Endothelial cell of umbilical vein (primary cell): ENCODE measurements at regions not wholly inside any gene's neighbourhood (a gene's known extent, or its start where the extent isn't known, plus 50 kb on each side); places are given as distances from the start of the nearest gene placed in this dataset.

ENCODE experiments used
- BruUV-seq: library from RNA; stranded (reverse); fragments of 400-500 nt; replicated peaks from 2 replicates; lab custom pipeline; 2021; lab: Mats Ljungman, UMichigan
- CTCF ChIA-PET: fragments of 300-600, 350-600 bp; sonication (Branson Sonifier 250); formaldehyde crosslinking; loops from one replicate; lab custom pipeline; 2021; ENCODE audit warnings: antibody characterized with exemption, inconsistent platforms; lab: Charles Lee
- POLR2A ChIA-PET: fragments of 300-600, 350-600 bp; sonication (Branson Sonifier 250); formaldehyde crosslinking; loops from one replicate; lab custom pipeline; 2021; ENCODE audit warnings: antibody characterized with exemption, inconsistent platforms; lab: Charles Lee
- DNase-seq: peaks from one replicate; pipeline ENCODE4 v3.0.0-alpha.2; 2011; ENCODE audit warnings: low read depth, low spot score
- FAIRE-seq: peaks from 2 replicates; lab custom pipeline; 2011; peaks lifted over from hg19 to GRCh38; lab: Jason Lieb, UNC
- H2AFZ ChIP-seq: 2 replicates; pipeline ENCODE4 v1.6.0; 2012; ENCODE audit warnings: low read depth, low read length, control low read depth, inconsistent platforms
- H3K27ac ChIP-seq: 2 replicates; pipeline ENCODE4 v1.5.1; 2011; ENCODE audit warnings: low read depth, mild to moderate bottlenecking, control low read depth, low read length, moderate library complexity; ENCODE audit not compliant: insufficient read depth
- H3K27me3 ChIP-seq, 2 experiments: 2 replicates each; pipeline versions ENCODE4 v1.6.0 to v1.6.1; 2011; ENCODE audit warnings: low read length in 2 of 2, mixed read lengths in 1 of 2; ENCODE audit not compliant: control insufficient read depth in 2 of 2, insufficient read depth in 2 of 2
- H3K36me3 ChIP-seq, 2 experiments: 2 replicates in 1 of 2; 3 replicates in 1 of 2; pipeline ENCODE4 v1.5.1; 2011; ENCODE audit warnings: low read length in 2 of 2, mild to moderate bottlenecking in 1 of 2, moderate library complexity in 1 of 2; ENCODE audit not compliant: control insufficient read depth in 2 of 2, insufficient read depth in 2 of 2; ENCODE audit errors: extremely low read depth in 1 of 2
- H3K4me1 ChIP-seq: 3 replicates; pipeline ENCODE4 v1.5.1; 2011; ENCODE audit warnings: mild to moderate bottlenecking, low read length; ENCODE audit not compliant: control insufficient read depth, insufficient read depth; ENCODE audit errors: extremely low read depth
- H3K4me2 ChIP-seq: 2 replicates; pipeline ENCODE4 v1.6.1; 2011; ENCODE audit warnings: low read length, control low read depth, mixed read lengths; ENCODE audit not compliant: insufficient read depth
- H3K4me3 ChIP-seq, 3 experiments: fragments of 200-600 bp in 1 of 3; sonication (generic), shearing (Covaris generic) in 1 of 3; replicated peaks in 1 of 3; 2 replicates each; pipeline ENCODE4 v1.5.1; 2011 to 2016; ENCODE audit warnings: control low read depth in 3 of 3, low read length in 3 of 3, mild to moderate bottlenecking in 2 of 3, inconsistent platforms in 1 of 3, low read depth in 1 of 3, moderate library complexity in 1 of 3; ENCODE audit not compliant: insufficient read depth in 1 of 3
- H3K79me2 ChIP-seq: 2 replicates; pipeline ENCODE4 v1.6.0; 2012; ENCODE audit warnings: low read length, inconsistent platforms; ENCODE audit not compliant: control insufficient read depth, insufficient read depth
- H3K9ac ChIP-seq: replicated peaks from 2 replicates; pipeline ENCODE3; 2011; ENCODE audit warnings: low read length, control low read depth; ENCODE audit not compliant: insufficient read depth; ENCODE audit errors: extremely low read depth
- H3K9me1 ChIP-seq: replicated peaks from 3 replicates; pipeline ENCODE4 v1.6.0; 2011; ENCODE audit warnings: mild to moderate bottlenecking, low read length; ENCODE audit not compliant: control insufficient read depth, insufficient read depth; ENCODE audit errors: extremely low read depth
- H3K9me3 ChIP-seq: replicated peaks from 2 replicates; pipeline ENCODE4 v1.5.1; 2012; ENCODE audit warnings: low read length, inconsistent platforms; ENCODE audit not compliant: control insufficient read depth, insufficient read depth
- H4K20me1 ChIP-seq: replicated peaks from 2 replicates; pipeline ENCODE3; 2011; ENCODE audit warnings: mild to moderate bottlenecking, low read length; ENCODE audit not compliant: control insufficient read depth, insufficient read depth; ENCODE audit errors: extremely low read depth
- EZH2 ChIP-seq: IDR thresholded peaks from 2 replicates; pipeline ENCODE4 v1.6.1; 2012; ENCODE audit warnings: borderline replicate concordance, low read depth, mild to moderate bottlenecking, moderate library complexity, low read length, inconsistent platforms; ENCODE audit not compliant: severe bottlenecking
- MAX ChIP-seq: IDR thresholded peaks from 2 replicates; pipeline ENCODE4 v1.6.1; 2011; ENCODE audit not compliant: insufficient read depth, insufficient read length
- POLR2A ChIP-seq: IDR thresholded peaks from 2 replicates; pipeline ENCODE4 v1.6.1; 2012; ENCODE audit warnings: low read depth, mild to moderate bottlenecking, control low read depth, low read length
- dilution Hi-C: fragments of 300-500 bp; cut with MboI; formaldehyde crosslinking; loops from one replicate; pipeline ENCODE4 v1.15.0; 2019; ENCODE audit warnings: low sequenced_read_pairs; ENCODE audit not compliant: extremely low pct_ligation_motif_present
- intact Hi-C: fragments of 100-400 bp; cut with micrococcal nuclease; formaldehyde crosslinking; loops from one replicate; pipeline ENCODE4 v1.10.0; 2022

GRCh38 chr5:176166427-176166826, 71.8 kb upstream of the SIMC1 start:
- no peaks in the 10 kb centered on the region for H4K20me1 ChIP-seq
- no peak for DNase-seq
- no peaks in the 10 kb centered on the region for H3K36me3 ChIP-seq
- dilution Hi-C loops (no loop called here), intact Hi-C loops (no loop called here)
- ChIA-PET CTCF (no interaction called here), POLR2A (no interaction called here)
- no peak for TF ChIP-seq MAX
- no TSS peak for BruUV-seq
- H3K4me2 ChIP-seq, result no peak overlapping the region
- H3K9me1 ChIP-seq, result no peaks in the 10 kb centered on the region
- no peaks in the 10 kb centered on the region for H3K4me1 ChIP-seq
- H3K9me3 ChIP-seq, result no peaks in the 10 kb centered on the region
- no peak overlapping the region for H3K27ac ChIP-seq
- H3K4me3 ChIP-seq, result no peak overlapping the region
- FAIRE-seq, result no peak
- H2AFZ ChIP-seq, result no peak overlapping the region
- H3K79me2 ChIP-seq, result no peaks in the 10 kb centered on the region
- no peak overlapping the region for H3K9ac ChIP-seq
- H3K27me3 ChIP-seq, result peaks cover 0 to 2% of the 10 kb centered on the region in 2 experiments

- dilution Hi-C loops, result no loop called here
- Histone ChIP-seq H3K9me1 (no peaks in the 10 kb centered on the region), H3K27ac (no peak overlapping the region), H3K9ac (no peak overlapping the region), H3K9me3 (no peaks in the 10 kb centered on the region), H3K27me3 (no peaks in the 10 kb centered on the region), H3K4me3 (no peak overlapping the region), H3K79me2 (no peaks in the 10 kb centered on the region), H4K20me1 (no peaks in the 10 kb centered on the region), H3K4me1 (no peaks in the 10 kb centered on the region), H2AFZ (no peak overlapping the region), H3K36me3 (no peaks in the 10 kb centered on the region), H3K4me2 (no peak overlapping the region)
- POLR2A ChIA-PET, result no interaction called here
- BruUV-seq, result no TSS peak
- CTCF ChIA-PET, result no interaction called here
- TF ChIP-seq POLR2A, result no peak
- TF ChIP-seq EZH2, result no peak
- DNase-seq, result no peak
- FAIRE-seq, result no peak
- intact Hi-C loops, result no loop called here
These were observed 70.4 kb upstream of the SIMC1 start for GRCh38 chr5:176167800-176168199.
